Thymus (tissue), 11 donors: ENCODE measurements at regions not wholly inside any gene's neighbourhood (a gene's known extent, or its start where the extent isn't known, plus 50 kb on each side); places are given as distances from the start of the nearest gene placed in this dataset.
"Not testable (repeated sequence)": the region's sequence is repeated elsewhere in the genome, so short reads cannot be mapped to it uniquely, and the experiment has no call there.

Experiments used
- DNase-seq, 9 donors: peaks; one replicate each; pipeline ENCODE4 v3.0.0-alpha.2; 2013; ENCODE audit warnings: low spot score in 9 of 9, low read depth in 6 of 9, missing footprints in 1 of 9
- H3K27ac ChIP-seq, 2 donors: one replicate each; pipeline ENCODE4 v1.5.1; 2013; ENCODE audit warnings: control low read depth in 1 of 2, low read depth in 1 of 2, low read length in 1 of 2, mild to moderate bottlenecking in 1 of 2, moderate library complexity in 1 of 2
- H3K27me3 ChIP-seq, 2 donors: one replicate each; pipeline ENCODE4 v1.5.1; 2013; ENCODE audit warnings: low read length in 1 of 2; ENCODE audit not compliant: control insufficient read depth in 2 of 2, insufficient read depth in 1 of 2
- H3K36me3 ChIP-seq, 2 donors: one replicate each; pipeline ENCODE4 v1.5.1; 2013; ENCODE audit warnings: low read length in 1 of 2, mild to moderate bottlenecking in 1 of 2, moderate library complexity in 1 of 2; ENCODE audit not compliant: control insufficient read depth in 2 of 2, insufficient read depth in 2 of 2
- H3K4me1 ChIP-seq, 2 donors: one replicate each; pipeline ENCODE4 v1.5.1; 2013; ENCODE audit warnings: low read length in 2 of 2; ENCODE audit not compliant: control insufficient read depth in 2 of 2, insufficient read depth in 2 of 2
- H3K4me3 ChIP-seq, 2 donors: one replicate each; pipeline ENCODE4 v1.5.1; 2013; ENCODE audit warnings: low read length in 2 of 2, control low read depth in 1 of 2, mild to moderate bottlenecking in 1 of 2
- H3K9me3 ChIP-seq, 2 donors: one replicate each; pipeline ENCODE4 v1.5.1; 2013; ENCODE audit warnings: low read length in 1 of 2, mild to moderate bottlenecking in 1 of 2; ENCODE audit not compliant: control insufficient read depth in 2 of 2, insufficient read depth in 1 of 2
- WGBS: extraction: QIAGEN DNeasy Blood & Tissue Kit; methylation state at CpG from one replicate; pipeline ENCODE4 v1.1.7; 2013; 5-methylcytosine and 5-hydroxymethylcytosine counted together
- donor health status: healthy.

- Histone ChIP-seq H3K4me1 (no peaks in the 10 kb centered on the region), H3K9me3 (no peaks in the 10 kb centered on the region), H3K36me3 (no peaks in the 10 kb centered on the region), H3K27ac (no peak overlapping the region), H3K27me3 (no peaks in the 10 kb centered on the region), H3K4me3 (no peak overlapping the region)
- 50% methylated on average over 7 of the region's 7 CpGs for WGBS
- peak; percentile 18 to 65 (median 29) for DNase-seq
Measured at GRCh38 chr2:71923887-71924533, 223.7 kb downstream of the CYP26B1 start.

GRCh38 chr2:71923143-71923525 lies 224.5 kb downstream of the CYP26B1 start:
- Histone ChIP-seq H3K4me1 (no peaks in the 10 kb centered on the region), H3K27me3 (no peaks in the 10 kb centered on the region), H3K27ac (no peak overlapping the region), H3K9me3 (no peaks in the 10 kb centered on the region), H3K36me3 (no peaks in the 10 kb centered on the region), H3K4me3 (no peak overlapping the region)
- DNase-seq: no peak

- H3K36me3 ChIP-seq: no peaks in the 10 kb centered on the region
- no peak overlapping the region for H3K27ac ChIP-seq
- no peak overlapping the region for H3K4me3 ChIP-seq
- H3K27me3 ChIP-seq: no peaks in the 10 kb centered on the region
- 95% methylated on average over 7 of the region's 7 CpGs for WGBS
- H3K9me3 ChIP-seq: no peaks in the 10 kb centered on the region
- no peak for DNase-seq
- no peaks in the 10 kb centered on the region for H3K4me1 ChIP-seq
Measured at GRCh38 chr2:71922499-71923142, 225.0 kb downstream of the CYP26B1 start.

- 94% methylated on average over 2 of the region's 2 CpGs for WGBS
- Histone ChIP-seq H3K4me3 (no peak overlapping the region), H3K27ac (no peak overlapping the region), H3K4me1 (no peaks in the 10 kb centered on the region), H3K36me3 (no peaks in the 10 kb centered on the region), H3K27me3 (no peaks in the 10 kb centered on the region), H3K9me3 (no peaks in the 10 kb centered on the region)
- DNase-seq: no peak
Measured at GRCh38 chr2:71922091-71922490, 225.6 kb downstream of the CYP26B1 start.

- H3K4me1 ChIP-seq, H3K9me3 ChIP-seq, H3K27me3 ChIP-seq, DNase-seq, H3K4me3 ChIP-seq, H3K36me3 ChIP-seq, H3K27ac ChIP-seq: not testable (repeated sequence)
- 62% methylated on average over 5 of the region's 5 CpGs for WGBS
Measured at GRCh38 chr2:71920819-71921218, 226.8 kb downstream of the CYP26B1 start.

GRCh38 chr2:71919708-71920107 lies 228.0 kb downstream of the CYP26B1 start:
- Histone ChIP-seq H3K9me3 (no peaks in the 10 kb centered on the region), H3K4me3 (no peak overlapping the region), H3K36me3 (no peaks in the 10 kb centered on the region), H3K27me3 (no peaks in the 10 kb centered on the region), H3K27ac (no peak overlapping the region), H3K4me1 (no peaks in the 10 kb centered on the region)
- DNase-seq: no peak

- Histone ChIP-seq H3K36me3 (no peaks in the 10 kb centered on the region), H3K4me1 (no peaks in the 10 kb centered on the region), H3K9me3 (no peaks in the 10 kb centered on the region), H3K4me3 (no peak overlapping the region), H3K27me3 (no peaks in the 10 kb centered on the region), H3K27ac (no peak overlapping the region)
- no peak for DNase-seq
- WGBS: 94% methylated on average over 1 of the region's 1 CpG
Measured at GRCh38 chr2:71910277-71910676, 237.4 kb downstream of the CYP26B1 start.

DNA sequence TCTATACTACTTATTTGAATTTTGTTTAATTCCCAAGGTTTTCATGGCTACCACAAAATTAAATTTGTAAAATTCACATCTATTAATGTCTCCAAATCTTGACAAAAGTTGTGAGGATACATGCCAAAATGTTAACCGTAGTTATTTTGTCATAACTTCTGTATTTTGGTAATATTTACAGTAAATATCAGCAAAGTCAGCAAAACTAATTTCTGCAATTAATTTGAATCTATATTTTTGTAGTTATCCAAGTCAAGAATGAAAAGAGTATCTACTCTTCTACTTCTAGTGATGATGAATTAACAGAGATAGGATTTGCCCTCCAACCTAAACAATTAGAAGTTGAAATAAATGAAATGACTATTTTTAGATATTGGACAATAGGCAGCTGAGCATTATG lies 238.9 kb downstream of the CYP26B1 start:
- Histone ChIP-seq H3K27ac (no peak overlapping the region), H3K4me3 (no peak overlapping the region), H3K27me3 (no peaks in the 10 kb centered on the region), H3K9me3 (no peaks in the 10 kb centered on the region), H3K4me1 (no peaks in the 10 kb centered on the region), H3K36me3 (no peaks in the 10 kb centered on the region)
- no peak for DNase-seq
- WGBS: 93% methylated on average over 1 of the region's 1 CpG

GRCh38 chr2:71907503-71907902 lies 240.2 kb downstream of the CYP26B1 start:
- WGBS: 93% methylated on average over 3 of the region's 3 CpGs
- Histone ChIP-seq H3K4me1 (no peaks in the 10 kb centered on the region), H3K27me3 (no peaks in the 10 kb centered on the region), H3K4me3 (no peak overlapping the region), H3K27ac (no peak overlapping the region), H3K9me3 (no peaks in the 10 kb centered on the region), H3K36me3 (no peaks in the 10 kb centered on the region)
- no peak for DNase-seq
